HEK293 (cell line): ENCODE measurements at regions not wholly inside any gene's neighbourhood (a gene's known extent, or its start where the extent isn't known, plus 50 kb on each side); places are given as distances from the start of the nearest gene placed in this dataset.

ENCODE experiments used
- CTCF ChIA-PET: fragments of 350-600 bp; formaldehyde crosslinking; extraction: SDS; loops from one replicate; lab custom pipeline; 2021; ENCODE audit warnings: antibody characterized with exemption; lab: Yijun Ruan, JAX
- POLR2A ChIA-PET: fragments of 300-600 bp; formaldehyde crosslinking; extraction: SDS; loops from one replicate; lab custom pipeline; 2020; ENCODE audit warnings: antibody characterized with exemption, inconsistent platforms; lab: Yijun Ruan, JAX
- H3K27ac ChIP-seq: fragments of 200-500 bp; sonication (Bioruptor generic); 2 replicates; pipeline ENCODE4 v1.5.1; 2014; ENCODE audit warnings: low read depth, low read length, control low read depth, inconsistent platforms; ENCODE audit errors: extremely low read depth
- H3K36me3 ChIP-seq, 2 experiments: fragments of 200-500 bp in 1 of 2; sonication (Bioruptor generic) in 1 of 2; 1 replicate in 1 of 2; 2 replicates in 1 of 2; pipeline ENCODE4 v1.5.1; 2014 to 2017; ENCODE audit warnings: inconsistent platforms in 2 of 2, low read length in 2 of 2; ENCODE audit not compliant: control insufficient read depth in 2 of 2, insufficient read depth in 1 of 2
- H3K4me1 ChIP-seq: fragments of 200-500 bp; sonication (Bioruptor generic); 2 replicates; pipeline ENCODE4 v1.5.1; 2014; ENCODE audit warnings: mild to moderate bottlenecking, low read length, inconsistent platforms; ENCODE audit not compliant: control insufficient read depth, insufficient read depth
- H3K4me3 ChIP-seq: 2 replicates; pipeline ENCODE4 v1.5.1; 2011; ENCODE audit warnings: low read depth, mild to moderate bottlenecking, control low read depth, low read length, moderate library complexity
- H3K9me3 ChIP-seq: fragments of 200-500 bp; sonication (Bioruptor generic); 2 replicates; pipeline ENCODE4 v1.5.1; 2014; ENCODE audit warnings: low read depth, low read length, inconsistent platforms; ENCODE audit not compliant: control insufficient read depth, insufficient read depth
- KLF10 ChIP-seq: fragments of 450-650 bp; IDR thresholded peaks from 2 replicates; pipeline ENCODE4 v1.5.1; 2018; ENCODE audit warnings: missing biosample characterization, mild to moderate bottlenecking, missing genetic modification characterization
- KLF16 ChIP-seq: fragments of 450-650 bp; formaldehyde crosslinking; IDR thresholded peaks from 2 replicates; pipeline ENCODE4 v1.5.1; 2017; ENCODE audit warnings: missing biosample characterization, missing genetic modification characterization
- YY1 ChIP-seq: fragments of 450-650 bp; formaldehyde crosslinking; IDR thresholded peaks from 2 replicates; pipeline ENCODE4 v1.5.1; 2018; ENCODE audit warnings: missing biosample characterization, missing genetic modification characterization
- ZBTB1 ChIP-seq: fragments of 450-650 bp; formaldehyde crosslinking; IDR thresholded peaks from 2 replicates; pipeline ENCODE4 v1.5.1; 2016; ENCODE audit warnings: missing biosample characterization, missing genetic modification characterization
- ZBTB6 ChIP-seq: fragments of 450-650 bp; formaldehyde crosslinking; IDR thresholded peaks from 2 replicates; pipeline ENCODE4 v1.5.1; 2017; ENCODE audit warnings: missing biosample characterization, missing genetic modification characterization
- ZBTB7A ChIP-seq: fragments of 450-650 bp; formaldehyde crosslinking; IDR thresholded peaks from 2 replicates; pipeline ENCODE4 v1.5.1; 2016; ENCODE audit warnings: low read depth, missing biosample characterization, missing genetic modification characterization
- ZFHX2 ChIP-seq: fragments of 450-650 bp; formaldehyde crosslinking; conservative IDR thresholded peaks from 2 replicates; pipeline ENCODE4 v1.5.1; 2016; ENCODE audit warnings: missing biosample characterization, missing genetic modification characterization
- ZFP41 ChIP-seq: fragments of 450-650 bp; formaldehyde crosslinking; IDR thresholded peaks from 2 replicates; pipeline ENCODE4 v1.5.1; 2016; ENCODE audit warnings: missing biosample characterization, missing genetic modification characterization, borderline replicate concordance
- ZIC2 ChIP-seq: fragments of 450-650 bp; formaldehyde crosslinking; IDR thresholded peaks from 2 replicates; pipeline ENCODE4 v1.5.1; 2016; ENCODE audit warnings: missing biosample characterization, missing genetic modification characterization
- ZNF10 ChIP-seq: fragments of 450-650 bp; formaldehyde crosslinking; IDR thresholded peaks from 2 replicates; pipeline ENCODE4 v1.5.1; 2017; ENCODE audit warnings: missing biosample characterization, missing genetic modification characterization
- ZNF114 ChIP-seq: fragments of 450-650 bp; formaldehyde crosslinking; IDR thresholded peaks from 2 replicates; pipeline ENCODE4 v1.5.0; 2017; ENCODE audit warnings: missing biosample characterization, missing genetic modification characterization
- ZNF138 ChIP-seq: fragments of 450-650 bp; formaldehyde crosslinking; IDR thresholded peaks from 2 replicates; pipeline ENCODE4 v1.5.1; 2016; ENCODE audit warnings: missing biosample characterization, missing genetic modification characterization, borderline replicate concordance
- ZNF140 ChIP-seq: fragments of 450-650 bp; formaldehyde crosslinking; IDR thresholded peaks from 2 replicates; pipeline ENCODE4 v1.5.1; 2016; ENCODE audit warnings: missing biosample characterization, missing genetic modification characterization
- ZNF23 ChIP-seq: fragments of 450-650 bp; formaldehyde crosslinking; IDR thresholded peaks from 2 replicates; pipeline ENCODE4 v1.5.1; 2016; ENCODE audit warnings: missing biosample characterization, missing genetic modification characterization, borderline replicate concordance
- ZNF274 ChIP-seq, 2 experiments: fragments of 200-500 bp in 1 of 2; fragments of 450-650 bp in 1 of 2; sonication (Bioruptor generic) in 1 of 2; formaldehyde crosslinking in 1 of 2; IDR thresholded peaks; 2 replicates each; pipeline versions ENCODE4 v1.5.1 to v1.6.1; 2014 to 2016; ENCODE audit warnings: borderline replicate concordance in 1 of 2, inconsistent platforms in 1 of 2, low read length in 1 of 2, missing biosample characterization in 1 of 2, missing genetic modification characterization in 1 of 2
- ZNF292 ChIP-seq: fragments of 450-650 bp; formaldehyde crosslinking; IDR thresholded peaks from 2 replicates; pipeline ENCODE4 v1.5.1; 2016; ENCODE audit warnings: low read depth, missing biosample characterization, missing genetic modification characterization, borderline replicate concordance
- ZNF335 ChIP-seq: fragments of 450-650 bp; formaldehyde crosslinking; conservative IDR thresholded peaks from 2 replicates; pipeline ENCODE4 v1.5.1; 2016; ENCODE audit warnings: missing biosample characterization, missing genetic modification characterization
- ZNF433 ChIP-seq: fragments of 450-650 bp; formaldehyde crosslinking; IDR thresholded peaks from 2 replicates; pipeline ENCODE4 v1.5.1; 2016; ENCODE audit warnings: missing biosample characterization, missing genetic modification characterization, low read depth
- ZNF473 ChIP-seq: fragments of 450-650 bp; formaldehyde crosslinking; IDR thresholded peaks from 2 replicates; pipeline ENCODE4 v1.5.1; 2017; ENCODE audit warnings: missing biosample characterization, missing genetic modification characterization
- ZNF514 ChIP-seq: fragments of 450-650 bp; formaldehyde crosslinking; IDR thresholded peaks from 2 replicates; pipeline ENCODE4 v1.5.1; 2016; ENCODE audit warnings: missing biosample characterization, missing genetic modification characterization
- ZNF621 ChIP-seq: fragments of 450-650 bp; formaldehyde crosslinking; IDR thresholded peaks from 2 replicates; pipeline ENCODE4 v1.5.1; 2017; ENCODE audit warnings: missing biosample characterization, missing genetic modification characterization
- ZNF660 ChIP-seq: fragments of 450-650 bp; IDR thresholded peaks from 2 replicates; pipeline ENCODE4 v1.5.1; 2018; ENCODE audit warnings: missing biosample characterization, mild to moderate bottlenecking, missing genetic modification characterization
- ZNF701 ChIP-seq: fragments of 450-650 bp; formaldehyde crosslinking; IDR thresholded peaks from 2 replicates; pipeline ENCODE4 v1.5.1; 2016; ENCODE audit warnings: missing biosample characterization, missing genetic modification characterization
- ZNF76 ChIP-seq: fragments of 450-650 bp; formaldehyde crosslinking; IDR thresholded peaks from 2 replicates; pipeline ENCODE4; 2016; ENCODE audit warnings: low read depth, missing biosample characterization, missing genetic modification characterization, borderline replicate concordance
- ZSCAN16 ChIP-seq: fragments of 450-650 bp; formaldehyde crosslinking; IDR thresholded peaks from 2 replicates; pipeline ENCODE4 v1.5.1; 2016; ENCODE audit warnings: missing biosample characterization, missing genetic modification characterization
- ZSCAN23 ChIP-seq: fragments of 450-650 bp; formaldehyde crosslinking; IDR thresholded peaks from 2 replicates; pipeline ENCODE4 v1.5.1; 2016; ENCODE audit warnings: missing biosample characterization, missing genetic modification characterization
- TF ChIP-seq, protein P1 (sequence below): fragments of 450-650 bp; formaldehyde crosslinking; IDR thresholded peaks from 2 replicates; pipeline ENCODE4 v1.5.1; 2016; ENCODE audit warnings: missing biosample characterization, missing genetic modification characterization

DNA sequence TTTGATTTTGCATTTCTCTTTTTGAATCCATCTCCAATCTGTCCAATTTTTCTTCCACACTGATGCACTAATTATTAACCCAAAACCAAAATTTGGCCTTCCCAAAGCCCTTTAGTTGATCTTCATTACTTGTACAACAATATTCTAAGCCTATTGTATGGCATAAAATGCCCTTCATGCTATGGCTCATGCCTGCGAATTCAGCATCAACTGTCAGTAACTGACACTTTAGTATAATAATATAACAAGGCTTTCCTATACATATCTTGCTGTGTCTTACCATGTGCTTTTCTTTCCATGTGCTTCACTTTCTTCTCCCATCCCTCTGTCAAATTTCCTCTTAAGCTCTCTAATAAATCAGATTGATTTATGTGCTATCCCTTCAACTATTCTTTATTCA is 154.0 kb upstream of the TFPI start:
- ChIA-PET POLR2A (no interaction called here), CTCF (interaction anchor here (0.7 kb wide), 1 partner anchor 49 kb away, joined by 3 read pairs; no protein-coding TSS in a partner anchor)
- no peak overlapping the region for H3K4me3 ChIP-seq

GRCh38 chr2:187709065-187709464 is 154.8 kb upstream of the TFPI start:
- Histone ChIP-seq H3K4me1 (no peaks in the 10 kb centered on the region), H3K9me3 (no peaks in the 10 kb centered on the region), H3K27ac (no peak overlapping the region), H3K4me3 (no peak overlapping the region), H3K36me3 (no peaks in the 10 kb centered on the region)
- POLR2A ChIA-PET: no interaction called here
- TF ChIP-seq KLF16 (tag by site-specific recombination) (no peak), ZFHX2 (tag by site-specific recombination) (no peak), ZNF114 (no peak), ZBTB1 (tag by site-specific recombination) (no peak), ZFP41 (tag by site-specific recombination) (no peak), ZBTB6 (tag by site-specific recombination) (no peak), ZNF76 (no peak), ZNF138 (tag by site-specific recombination) (no peak), ZNF10 (tag by site-specific recombination) (no peak), ZSCAN23 (no peak), ZIC2 (tag by site-specific recombination) (no peak), ZBTB7A (tag by site-specific recombination) (no peak), ZNF274 (IDR thresholded peaks at IDR 0.05; ENCODE audit: low read length) (no peak), ZNF274 (tag by site-specific recombination; IDR thresholded peaks at IDR 0.05; ENCODE audit: borderline replicate concordance) (no peak), ZNF433 (tag by site-specific recombination) (no peak), ZNF514 (no peak), ZNF335 (no peak), YY1 (no peak), ZNF660 (tag by site-specific recombination) (no peak), ZNF23 (no peak)
- TF ChIP-seq, all 188 proteins: peak for 0
- CTCF ChIA-PET: no interaction called here

More for the DNA sequence above, 154.0 kb upstream of the TFPI start:
- TF ChIP-seq ZNF473 (tag by site-specific recombination): no peak
- no peak for TF ChIP-seq ZNF621 (tag by site-specific recombination)
- no peak for TF ChIP-seq KLF10 (tag by site-specific recombination)
- no peak for TF ChIP-seq ZSCAN16
- TF ChIP-seq ZNF701: no peak
- no peak for TF ChIP-seq ZNF140 (tag by site-specific recombination)
- TF ChIP-seq, protein P1, sequence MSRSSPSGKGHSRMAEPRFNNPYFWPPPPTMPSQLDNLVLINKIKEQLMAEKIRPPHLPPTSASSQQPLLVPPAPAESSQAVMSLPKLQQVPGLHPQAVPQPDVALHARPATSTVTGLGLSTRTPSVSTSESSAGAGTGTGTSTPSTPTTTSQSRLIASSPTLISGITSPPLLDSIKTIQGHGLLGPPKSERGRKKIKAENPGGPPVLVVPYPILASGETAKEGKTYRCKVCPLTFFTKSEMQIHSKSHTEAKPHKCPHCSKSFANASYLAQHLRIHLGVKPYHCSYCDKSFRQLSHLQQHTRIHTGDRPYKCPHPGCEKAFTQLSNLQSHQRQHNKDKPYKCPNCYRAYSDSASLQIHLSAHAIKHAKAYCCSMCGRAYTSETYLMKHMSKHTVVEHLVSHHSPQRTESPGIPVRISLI: no peak
- no peak for TF ChIP-seq ZNF292 (tag by site-specific recombination)
- TF ChIP-seq ZBTB1 (tag by site-specific recombination): no peak
- H3K4me1 ChIP-seq: no peaks in the 10 kb centered on the region
- no peaks in the 10 kb centered on the region for H3K36me3 ChIP-seq
- H3K9me3 ChIP-seq: no peaks in the 10 kb centered on the region
- H3K27ac ChIP-seq: no peak overlapping the region
